CD4-positive, alpha-beta T cell treated with Interleukin-4 for 4 hours (primary cell): ENCODE measurements at regions not wholly inside any gene's neighbourhood (a gene's known extent, or its start where the extent isn't known, plus 50 kb on each side); places are given as distances from the start of the nearest gene placed in this dataset.
"Not testable (repeated sequence)": the region's sequence is repeated elsewhere in the genome, so short reads cannot be mapped to it uniquely, and the experiment has no call there.

Experiments
- DNase-seq: peaks from one replicate; pipeline ENCODE4 v3.0.0-alpha.2; 2020

DNA sequence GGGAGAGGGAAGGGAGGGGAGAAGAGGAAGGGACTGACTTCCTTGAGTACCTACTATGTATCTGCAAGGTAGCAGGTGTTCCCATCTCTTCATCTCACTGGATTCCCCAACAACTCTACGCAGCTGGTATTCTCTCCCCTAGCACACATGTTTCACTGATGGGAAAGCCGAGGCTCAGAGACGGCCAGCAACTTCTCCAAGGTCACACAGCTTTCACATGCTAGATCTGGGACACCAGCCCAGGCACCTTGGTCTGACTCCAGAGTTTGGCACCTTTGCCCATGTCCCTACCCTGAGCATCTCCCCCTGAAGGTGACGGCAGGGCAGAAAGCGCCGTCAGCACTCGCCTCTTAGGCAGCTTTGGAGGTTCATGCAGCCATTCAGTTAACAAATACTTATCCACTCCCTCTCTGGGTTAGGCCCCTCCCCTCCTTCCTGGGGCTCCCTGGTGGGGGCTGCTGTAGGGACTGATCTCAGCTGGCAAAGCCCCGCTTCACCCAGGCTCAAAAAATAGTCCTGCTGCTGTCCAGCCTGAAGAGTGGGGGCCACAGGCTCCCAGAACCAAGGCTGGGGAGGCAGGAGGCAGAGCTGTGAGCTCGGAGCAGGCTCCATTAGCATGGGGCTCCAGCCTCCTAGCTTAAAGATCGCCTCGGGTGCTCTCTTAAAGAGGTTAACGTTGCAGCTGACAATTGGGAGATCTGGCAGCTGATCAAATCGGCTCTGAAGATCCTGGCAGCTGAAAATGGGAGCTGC lies 79.4 kb downstream of the IGLL1 start:
- no peak for DNase-seq

GRCh38 chr22:23499845-23500500 lies 80.1 kb downstream of the IGLL1 start:
- DNase-seq = no peak

DNA sequence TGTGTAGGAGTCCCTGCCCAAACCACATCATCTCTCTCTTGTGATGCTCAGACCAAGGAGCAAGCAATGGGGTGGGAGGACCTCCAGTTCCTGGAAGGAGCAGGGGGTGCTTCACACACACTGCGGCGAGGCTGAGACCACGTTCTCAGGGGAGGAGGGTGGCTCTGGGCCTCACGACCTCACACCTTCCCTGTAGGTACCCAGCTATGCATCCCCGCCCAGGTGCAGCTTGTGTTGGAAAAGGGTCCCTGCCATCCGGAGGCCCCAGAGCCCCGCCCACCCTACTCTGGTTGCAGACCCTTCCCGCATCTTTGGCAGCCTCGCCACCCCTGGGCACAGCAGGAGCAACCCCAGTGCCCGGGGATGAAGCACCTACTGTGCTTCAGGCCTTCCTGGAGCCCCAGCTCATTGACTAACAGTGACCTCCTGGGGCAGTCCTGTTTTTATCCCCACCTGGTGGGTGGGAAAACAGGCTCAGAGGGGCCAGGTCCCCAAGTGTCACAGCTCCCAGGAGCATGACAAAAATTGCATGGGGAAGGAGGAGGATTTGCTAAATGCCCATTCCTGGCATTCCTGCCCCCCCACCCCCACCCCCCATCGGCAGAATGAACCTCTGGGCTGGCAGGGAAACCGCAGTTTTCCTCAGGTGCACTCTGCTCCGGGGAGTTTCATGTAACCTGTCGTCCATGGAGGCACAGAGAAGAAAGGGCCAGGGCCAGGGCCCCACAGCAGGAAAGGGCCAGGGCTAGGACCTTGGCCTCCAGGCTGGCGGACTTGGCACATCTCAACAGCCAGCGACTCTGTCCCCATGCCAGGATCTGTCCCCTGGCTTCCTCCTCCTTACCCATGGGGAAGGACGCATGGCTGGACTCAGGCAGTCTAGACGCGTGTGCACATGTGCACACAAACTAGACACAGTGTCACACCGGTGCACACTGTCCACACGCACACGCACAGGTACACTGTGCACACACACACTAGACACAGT lies 81.0 kb downstream of the IGLL1 start:
- DNase-seq = no peak

DNA sequence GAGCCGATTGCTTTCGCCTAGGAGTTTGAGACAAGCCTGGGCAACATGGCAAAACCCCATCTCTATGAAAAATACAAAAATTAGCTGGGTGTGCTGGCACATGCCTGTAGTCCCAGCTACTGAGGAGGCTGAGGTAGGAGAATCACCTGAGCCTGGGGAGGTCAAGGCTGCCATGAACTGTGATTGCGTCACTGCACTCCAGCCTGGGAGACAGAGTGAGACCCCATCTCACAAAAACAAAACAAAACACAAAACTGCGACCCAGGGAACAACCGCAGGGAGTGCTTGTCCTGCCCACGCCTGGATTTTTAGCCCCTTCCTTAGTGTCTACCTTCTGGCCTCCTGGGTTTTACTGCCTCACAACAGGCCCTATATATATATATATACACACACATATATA lies 82.2 kb downstream of the IGLL1 start:
- not testable (repeated sequence) for DNase-seq

DNA sequence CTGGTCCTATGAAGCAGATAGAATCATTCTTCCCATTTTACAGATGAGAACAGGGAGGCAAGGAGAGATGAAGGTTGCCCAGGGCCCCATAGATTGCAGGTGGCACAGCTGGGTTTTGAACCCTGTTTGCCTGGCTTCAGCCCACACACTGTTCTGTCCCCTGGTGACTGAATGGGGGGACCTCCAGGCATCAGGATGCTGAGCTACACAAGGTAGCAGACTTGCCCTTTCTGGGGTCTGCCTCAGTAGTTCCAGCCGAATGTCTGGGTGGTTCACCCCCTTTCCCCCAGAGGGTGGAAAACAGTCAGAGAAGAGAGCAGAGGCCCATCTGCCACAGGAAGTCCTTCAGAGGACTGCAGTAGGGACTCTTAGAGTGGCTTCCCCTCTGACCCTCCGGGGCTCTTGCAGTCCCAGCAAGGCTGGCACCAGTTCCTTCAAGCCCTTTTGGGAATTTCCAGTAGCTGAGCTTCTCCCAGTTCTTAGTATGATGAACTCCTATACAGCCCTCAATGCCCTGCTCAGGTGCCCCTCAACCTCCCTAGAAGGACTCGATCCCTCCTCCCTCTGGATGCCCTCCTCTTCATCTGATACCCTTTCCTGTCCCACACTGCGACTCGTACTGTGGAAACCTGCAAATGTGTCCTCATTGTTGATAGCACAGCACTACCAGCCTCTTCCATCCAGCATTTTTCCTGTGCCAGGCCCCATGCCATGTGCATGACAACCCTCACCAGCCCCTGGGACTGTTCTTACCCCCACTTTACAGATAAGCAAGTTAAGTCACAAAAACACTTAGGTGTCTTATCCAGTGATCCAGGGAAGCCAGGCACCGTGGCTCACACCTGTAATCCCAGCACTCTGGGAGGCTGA lies 82.8 kb downstream of the IGLL1 start:
- no peak for DNase-seq

GRCh38 chr22:23496445-23496833 lies 83.7 kb downstream of the IGLL1 start:
- DNase-seq = no peak

DNA sequence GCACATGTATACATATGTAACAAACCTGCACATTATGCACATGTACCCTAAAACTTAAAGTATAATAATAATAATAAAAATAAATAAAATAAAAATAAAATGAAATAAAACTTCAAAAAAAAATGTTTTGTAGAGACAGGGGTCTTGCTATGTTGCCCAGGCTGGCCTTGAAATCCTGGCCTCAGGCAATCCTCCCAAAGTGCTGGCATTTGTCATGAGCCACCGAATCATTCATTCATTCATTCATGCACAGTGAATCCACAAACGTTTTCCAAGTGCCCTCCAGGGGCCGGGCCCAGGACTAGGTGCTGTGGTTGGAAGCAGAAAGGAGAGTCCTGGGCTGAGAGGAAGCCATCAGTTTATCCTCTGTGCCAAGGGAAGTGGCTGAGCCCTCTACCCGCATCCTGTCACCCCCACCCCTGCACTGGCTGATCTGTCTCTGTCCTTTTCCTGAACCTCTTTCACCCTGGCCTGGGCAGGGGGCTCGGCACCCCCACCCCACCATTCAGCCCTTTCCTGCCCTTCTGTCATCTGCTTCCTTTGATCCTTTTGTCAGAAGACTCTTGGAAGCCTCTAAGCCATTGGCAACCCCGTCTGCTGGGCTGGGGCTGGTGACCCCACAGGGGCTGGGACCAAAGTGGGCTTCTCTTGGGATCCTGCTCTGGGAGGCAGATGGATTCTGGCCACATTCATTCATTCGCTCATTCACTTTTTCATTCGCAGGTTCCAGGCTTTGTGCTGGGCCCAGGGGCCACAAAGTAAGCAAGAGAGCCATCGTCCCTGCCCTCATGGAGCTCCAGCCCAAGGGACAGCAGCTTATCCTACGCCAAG lies 84.3 kb downstream of the IGLL1 start:
- no peak for DNase-seq

- no peak for DNase-seq
Observed at GRCh38 chr22:23494930-23495266, 85.2 kb downstream of the IGLL1 start.

DNA sequence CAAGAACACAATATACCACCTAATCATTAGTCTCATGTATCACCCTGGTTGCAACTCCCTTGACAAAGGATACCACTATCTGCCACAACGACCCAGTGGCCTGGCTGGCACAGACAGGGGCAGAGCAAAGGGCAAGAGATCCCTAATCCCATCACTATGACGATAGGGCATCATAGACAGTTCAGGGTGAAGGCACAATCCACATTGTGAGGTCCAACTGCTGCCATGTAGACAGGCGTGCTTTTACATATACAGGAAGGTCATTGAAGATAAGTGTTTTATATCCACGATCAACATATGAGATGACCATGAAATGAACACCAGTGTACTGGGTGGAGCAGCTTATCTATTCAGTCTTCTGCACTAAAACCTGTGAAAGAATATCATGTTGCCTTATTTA lies 94.6 kb downstream of the IGLL1 start:
- no peak for DNase-seq

- DNase-seq = no peak
Observed at GRCh38 chr22:23484651-23485050, 95.4 kb downstream of the IGLL1 start.

- no peak for DNase-seq
Observed at GRCh38 chr22:23481369-23481768, 98.7 kb downstream of the IGLL1 start.

GRCh38 chr22:23478175-23478574 lies 101.9 kb downstream of the IGLL1 start:
- no peak for DNase-seq

- not testable (repeated sequence) for DNase-seq
Observed at GRCh38 chr22:23474531-23474930, 105.6 kb downstream of the IGLL1 start.

GRCh38 chr22:23473901-23474300 lies 106.2 kb downstream of the IGLL1 start:
- DNase-seq = no peak

- not testable (repeated sequence) for DNase-seq
Observed at GRCh38 chr22:23472376-23472775, 107.7 kb downstream of the IGLL1 start.

DNA sequence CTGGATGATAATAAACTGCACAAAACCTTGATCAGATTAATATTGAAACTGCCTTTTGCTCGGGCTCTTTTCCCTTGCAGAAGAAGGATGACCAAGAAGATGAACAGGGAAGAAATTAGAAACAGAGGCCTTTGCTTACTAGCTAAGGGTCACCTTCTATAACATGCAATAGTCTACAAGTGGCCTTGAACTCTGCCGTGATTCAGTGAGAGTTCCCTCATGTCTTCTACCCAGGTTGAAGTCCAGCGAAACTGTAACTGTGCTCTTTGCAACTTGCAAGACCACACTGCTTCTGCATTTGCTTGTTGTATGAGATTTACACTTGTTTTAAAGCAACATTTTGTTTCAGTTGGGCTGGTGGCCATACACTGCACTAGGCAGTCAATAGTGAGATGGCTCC lies 108.4 kb downstream of the IGLL1 start:
- DNase-seq = no peak

- no peak for DNase-seq
Observed at GRCh38 chr22:23470811-23471389, 109.2 kb downstream of the IGLL1 start.

DNA sequence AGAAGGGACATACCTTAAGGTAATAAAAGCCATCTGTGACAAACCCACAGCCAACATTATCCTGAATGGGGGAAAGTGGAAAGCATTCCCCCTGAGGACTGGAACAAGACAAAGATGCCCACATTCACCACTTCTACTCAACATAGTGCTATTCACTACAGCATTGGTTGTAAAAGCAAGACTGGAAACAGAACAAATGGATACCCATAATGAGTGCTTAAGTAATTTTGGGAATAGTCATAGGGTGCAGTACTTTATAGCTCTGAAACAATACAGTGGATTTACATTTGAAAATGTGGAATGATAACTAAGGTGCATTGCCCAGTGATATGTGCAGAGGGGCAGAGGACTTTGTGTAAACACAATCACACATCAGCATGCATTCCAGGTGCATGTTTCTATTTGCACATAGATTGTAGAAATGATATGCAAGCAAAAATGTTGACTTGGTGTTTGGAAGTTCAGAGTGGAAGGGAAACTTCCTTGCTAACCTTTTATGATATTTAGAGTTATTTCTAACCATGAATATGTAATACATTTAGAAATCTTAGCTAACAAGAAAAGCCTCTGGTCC lies 112.3 kb downstream of the IGLL1 start:
- no peak for DNase-seq

GRCh38 chr22:23466351-23466750 lies 113.7 kb downstream of the IGLL1 start:
- DNase-seq = no peak

GRCh38 chr22:23464796-23465195 lies 115.3 kb downstream of the IGLL1 start:
- not testable (repeated sequence) for DNase-seq

- not testable (repeated sequence) for DNase-seq
Observed at GRCh38 chr22:23460517-23461031, 119.5 kb downstream of the IGLL1 start.
